HL-60 (cell line): ENCODE measurements at regions not wholly inside any gene's neighbourhood (a gene's known extent, or its start where the extent isn't known, plus 50 kb on each side); places are given as distances from the start of the nearest gene placed in this dataset.

Source experiments
- CTCF ChIP-seq: IDR thresholded peaks from one replicate; pipeline ENCODE4 v1.5.1; 2011; ENCODE audit warnings: low read length, control low read depth, inconsistent platforms; ENCODE audit not compliant: insufficient read depth
- GABPA ChIP-seq: IDR thresholded peaks from 2 replicates; pipeline ENCODE4 v1.6.1; 2012; ENCODE audit warnings: low read depth

- no peak for TF ChIP-seq CTCF
- TF ChIP-seq GABPA = no peak
These were observed 91.3 kb upstream of the GZMB start for GRCh38 chr14:24725311-24725710.
